Stimulated activated effector memory CD8-positive, alpha-beta T cell treated with anti-CD3 and anti-CD28 coated beads, Interleukin-12 subunit alpha, Interleukin-12 subunit beta, amount 100 ng/mL, for 72 hours (primary cell): ENCODE measurements at regions not wholly inside any gene's neighbourhood (a gene's known extent, or its start where the extent isn't known, plus 50 kb on each side); places are given as distances from the start of the nearest gene placed in this dataset.
"Not testable (repeated sequence)": the region's sequence is repeated elsewhere in the genome, so short reads cannot be mapped to it uniquely, and the experiment has no call there.

ENCODE experiments used
- ATAC-seq: fragments of 150-1000 bp; cut with Tn5 transposase; 2 replicates; pipeline ENCODE4 v1.10.0; 2021
- DNase-seq, 2 donors: peaks; one replicate each; pipeline ENCODE4 v3.0.0; 2021 to 2022; ENCODE audit warnings: low spot score in 2 of 2
- H3K27ac Mint-ChIP-seq: one replicate; pipeline ENCODE4 v1.8.0; 2022; ENCODE audit warnings: mild to moderate bottlenecking, mixed read lengths
- H3K36me3 Mint-ChIP-seq: one replicate; pipeline ENCODE4 v1.8.0; 2022; ENCODE audit warnings: mild to moderate bottlenecking, mixed read lengths
- H3K4me1 Mint-ChIP-seq: one replicate; pipeline ENCODE4 v1.8.0; 2022; ENCODE audit warnings: mixed read lengths
- H3K4me3 Mint-ChIP-seq: one replicate; pipeline ENCODE4 v1.8.0; 2022; ENCODE audit warnings: mild to moderate bottlenecking, mixed read lengths
- H3K9me3 Mint-ChIP-seq: one replicate; pipeline ENCODE4 v1.8.0; 2022; ENCODE audit warnings: mixed read lengths

DNA sequence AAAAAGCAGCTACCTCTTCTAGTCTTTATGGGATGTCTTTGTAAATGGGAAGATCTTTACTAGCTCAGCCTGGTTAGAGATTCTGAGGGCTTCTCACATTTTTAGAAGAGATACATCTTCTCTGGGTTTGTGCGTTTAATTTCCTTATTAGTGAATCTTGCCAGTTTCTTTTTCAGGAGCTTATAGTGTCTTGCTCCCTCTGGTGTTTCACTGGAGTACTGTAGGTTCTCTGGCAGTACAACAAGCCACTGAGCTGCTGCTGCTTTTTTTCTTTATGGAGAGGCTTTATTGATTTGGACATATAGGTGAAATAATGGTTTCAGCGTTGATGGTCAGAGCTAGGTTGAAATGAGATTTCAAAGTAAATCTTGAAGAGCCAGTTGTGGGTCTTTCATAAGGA is 82.9 kb downstream of the LAS1L start:
- ATAC-seq = no peak
- Mint-ChIP-seq H3K36me3 (no peaks in the 10 kb centered on the region), H3K4me3 (no peak overlapping the region), H3K4me1 (no peaks in the 10 kb centered on the region), H3K27ac (no peak overlapping the region), H3K9me3 (no peaks in the 10 kb centered on the region)
- DNase-seq = no peak

DNA sequence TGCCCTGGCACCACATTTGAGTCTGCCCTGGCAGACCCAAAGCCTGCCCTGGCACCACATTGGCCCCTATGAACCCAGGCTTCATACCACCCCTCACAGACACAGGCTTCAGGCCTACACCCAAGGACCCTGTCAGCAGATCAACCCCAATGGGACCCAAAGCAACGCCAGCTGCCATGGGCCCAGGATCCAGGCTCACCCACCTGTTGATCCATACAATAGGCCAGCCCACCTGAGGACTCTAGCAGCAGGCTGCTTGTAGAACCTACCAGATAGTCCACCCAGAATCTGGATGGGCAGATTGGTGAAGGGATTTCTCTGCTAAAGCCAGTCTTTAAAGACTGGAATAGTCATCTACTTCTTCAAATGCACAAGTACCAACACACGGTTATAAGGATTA is 114.4 kb downstream of the LAS1L start:
- H3K4me3 Mint-ChIP-seq = no peak overlapping the region
- H3K27ac Mint-ChIP-seq = no peak overlapping the region
- no peak for ATAC-seq
- no peaks in the 10 kb centered on the region for H3K9me3 Mint-ChIP-seq
- no peaks in the 10 kb centered on the region for H3K4me1 Mint-ChIP-seq
- no peak for DNase-seq
- no peaks in the 10 kb centered on the region for H3K36me3 Mint-ChIP-seq

DNA sequence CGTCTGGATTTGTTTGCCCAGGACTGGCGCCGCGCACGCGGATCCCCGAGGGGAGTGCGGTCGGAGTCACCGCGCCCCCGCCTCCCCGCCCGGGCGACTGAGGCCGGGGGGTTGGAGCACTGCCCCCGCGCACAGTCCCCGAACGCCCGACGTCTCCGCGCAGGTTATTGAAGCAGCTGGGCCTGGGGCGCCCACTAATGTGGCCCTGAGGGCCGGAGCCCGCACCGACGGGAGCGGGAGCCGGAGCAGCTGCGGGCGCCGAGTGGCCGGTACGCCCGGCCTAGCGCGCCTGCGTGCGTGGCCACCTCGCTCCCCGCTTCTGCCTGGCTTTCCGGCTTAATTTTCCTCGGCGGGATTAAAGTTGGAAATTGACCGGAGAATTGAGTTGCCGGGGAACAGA is 126.9 kb downstream of the LAS1L start:
- not testable (repeated sequence) for H3K4me1 Mint-ChIP-seq, H3K27ac Mint-ChIP-seq, ATAC-seq, DNase-seq, H3K9me3 Mint-ChIP-seq, H3K4me3 Mint-ChIP-seq, H3K36me3 Mint-ChIP-seq

DNA sequence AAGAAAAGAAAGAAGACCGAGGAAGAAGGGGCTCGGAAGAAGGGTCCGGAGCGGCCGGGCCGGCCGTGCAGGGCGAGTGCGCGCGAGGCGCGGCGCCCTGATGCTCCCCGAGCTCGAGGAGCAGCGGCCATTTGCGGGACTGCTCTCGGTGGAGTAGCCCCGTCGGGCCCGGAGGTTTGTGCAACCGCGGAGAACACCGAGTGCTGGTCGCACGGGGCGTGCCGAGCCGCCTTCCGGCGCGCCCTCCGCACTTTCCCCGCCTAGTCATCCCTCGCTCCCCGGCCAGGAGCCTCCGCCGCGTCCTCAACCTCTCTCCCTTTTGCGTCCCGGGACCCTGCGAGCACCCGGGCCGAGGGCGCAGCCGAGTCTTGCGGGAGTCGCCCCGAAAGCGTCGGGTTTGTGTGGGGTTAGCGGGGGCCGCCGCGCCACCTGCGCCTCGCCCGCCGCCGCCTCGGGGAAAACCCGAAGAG is 127.4 kb downstream of the LAS1L start:
- Mint-ChIP-seq H3K36me3 (no peaks in the 10 kb centered on the region), H3K4me1 (no peaks in the 10 kb centered on the region), H3K27ac (no peak overlapping the region), H3K4me3 (peak overlapping the region; percentile 47), H3K9me3 (no peaks in the 10 kb centered on the region)
- DNase-seq = no peak
- peak; percentile 36 for ATAC-seq

DNA sequence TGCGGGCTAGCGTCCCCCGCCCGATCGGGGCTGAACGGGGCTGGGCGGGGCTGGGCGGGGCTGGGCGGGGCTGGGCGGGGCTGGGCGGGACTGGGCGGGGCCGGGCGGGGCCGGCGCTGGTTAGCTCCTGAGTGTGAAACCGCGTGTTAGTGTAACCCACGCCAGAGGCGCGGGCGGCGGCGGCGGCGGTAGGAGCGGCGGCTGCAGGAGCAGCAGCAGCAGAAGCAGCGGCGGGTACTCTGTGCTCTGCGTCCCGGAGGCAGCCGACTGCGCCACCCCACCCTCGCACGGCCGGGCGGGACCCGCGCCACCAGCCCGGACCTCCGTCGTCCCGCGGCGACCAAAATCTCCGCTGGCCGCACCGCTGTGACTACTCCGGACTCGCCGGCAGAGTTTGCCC is 128.1 kb downstream of the LAS1L start:
- ATAC-seq = peak; percentile 34
- no peak overlapping the region for H3K27ac Mint-ChIP-seq

DNA sequence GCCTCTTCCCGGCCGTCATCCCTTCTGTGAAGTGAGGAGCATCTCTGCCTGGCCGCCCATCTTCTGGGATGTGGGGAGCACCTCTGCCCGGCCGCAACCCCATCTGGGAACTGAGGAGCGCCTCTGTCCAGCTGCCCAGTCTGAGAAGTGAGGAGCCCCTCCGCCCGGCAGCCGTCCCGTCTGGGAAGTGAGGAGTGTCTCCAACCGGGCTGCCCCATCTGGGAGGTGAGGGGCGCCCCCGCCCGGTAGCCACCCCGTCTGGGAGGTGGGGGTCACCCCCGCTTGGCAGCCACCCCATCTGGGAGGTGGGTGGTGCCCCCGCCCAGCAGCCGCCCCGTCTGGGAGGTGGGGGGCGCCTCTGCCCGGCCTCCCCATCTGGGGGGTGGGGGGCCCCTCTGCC is 142.3 kb downstream of the LAS1L start:
- Mint-ChIP-seq H3K36me3 (no peaks in the 10 kb centered on the region), H3K4me3 (no peak overlapping the region), H3K27ac (no peak overlapping the region), H3K9me3 (peaks cover 10% of the 10 kb centered on the region), H3K4me1 (no peaks in the 10 kb centered on the region)
- DNase-seq = no peak
- no peak for ATAC-seq

More for the DNA sequence above, 128.1 kb downstream of the LAS1L start:
- no peaks in the 10 kb centered on the region for H3K9me3 Mint-ChIP-seq
- H3K36me3 Mint-ChIP-seq = no peaks in the 10 kb centered on the region
- DNase-seq = no peak
- H3K4me3 Mint-ChIP-seq = peak overlapping the region; percentile 47
- no peaks in the 10 kb centered on the region for H3K4me1 Mint-ChIP-seq

DNA sequence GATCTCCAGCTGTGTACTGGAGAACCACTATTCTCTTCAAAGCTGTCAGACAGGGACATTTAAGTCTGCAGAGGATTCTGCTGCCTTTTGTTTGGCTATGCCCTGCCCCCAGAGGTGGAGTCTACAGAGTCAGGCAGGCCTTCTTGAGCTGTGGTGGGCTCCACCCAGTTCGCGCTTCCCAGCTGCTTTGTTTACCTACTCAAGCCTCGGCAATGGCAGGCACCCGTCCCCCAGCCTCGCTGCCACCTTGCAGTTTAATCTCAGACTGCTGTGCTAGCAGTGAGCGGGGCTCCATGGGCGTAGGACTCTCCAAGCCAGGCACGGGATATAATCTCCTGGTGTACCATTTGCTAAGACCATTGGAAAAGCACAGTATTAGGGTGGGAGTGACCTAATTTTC is 145.5 kb downstream of the LAS1L start:
- DNase-seq, H3K4me3 Mint-ChIP-seq, H3K36me3 Mint-ChIP-seq, H3K4me1 Mint-ChIP-seq, H3K27ac Mint-ChIP-seq, ATAC-seq: not testable (repeated sequence)
- peaks cover 10% of the 10 kb centered on the region for H3K9me3 Mint-ChIP-seq
